Right atrium auricular region (tissue), 2 donors: ENCODE measurements at regions not wholly inside any gene's neighbourhood (a gene's known extent, or its start where the extent isn't known, plus 50 kb on each side); places are given as distances from the start of the nearest gene placed in this dataset.

Source experiments
- DNase-seq: peaks from one replicate; pipeline ENCODE4 v3.0.0-alpha.2; 2019; ENCODE audit warnings: low spot score
- H3K27ac ChIP-seq, 2 donors: fragments of 200-600 bp; sonication (generic); 1 replicate in 1 of 2; 2 replicates in 1 of 2; pipeline ENCODE4 v1.5.1; 2016 to 2019
- H3K27me3 ChIP-seq, 2 donors: fragments of 200-600 bp; sonication (generic); one replicate each; pipeline versions ENCODE4 v1.5.1 to v1.6.0; 2017 to 2019
- H3K36me3 ChIP-seq: fragments of 200-600 bp; sonication (generic); one replicate; pipeline ENCODE4 v1.5.1; 2016
- H3K4me1 ChIP-seq, 2 donors: fragments of 200-600 bp; sonication (generic); one replicate each; pipeline versions ENCODE4 v1.5.1 to v1.6.0; 2017 to 2019
- H3K4me3 ChIP-seq, 2 donors: fragments of 200-600 bp; sonication (generic); 1 replicate in 1 of 2; 2 replicates in 1 of 2; pipeline ENCODE4 v1.5.1; 2017 to 2019; ENCODE audit warnings: mild to moderate bottlenecking in 1 of 2, moderate library complexity in 1 of 2
- H3K9me3 ChIP-seq, 2 donors: fragments of 200-600 bp; sonication (generic); one replicate each; pipeline ENCODE4 v1.5.1; 2019
- TF ChIP-seq, protein P1 (sequence below), 2 donors: fragments of 200-600 bp; sonication (generic); IDR thresholded peaks; one replicate each; pipeline ENCODE4 v1.5.1; 2019; ENCODE audit warnings: antibody characterized with exemption in 2 of 2

DNA sequence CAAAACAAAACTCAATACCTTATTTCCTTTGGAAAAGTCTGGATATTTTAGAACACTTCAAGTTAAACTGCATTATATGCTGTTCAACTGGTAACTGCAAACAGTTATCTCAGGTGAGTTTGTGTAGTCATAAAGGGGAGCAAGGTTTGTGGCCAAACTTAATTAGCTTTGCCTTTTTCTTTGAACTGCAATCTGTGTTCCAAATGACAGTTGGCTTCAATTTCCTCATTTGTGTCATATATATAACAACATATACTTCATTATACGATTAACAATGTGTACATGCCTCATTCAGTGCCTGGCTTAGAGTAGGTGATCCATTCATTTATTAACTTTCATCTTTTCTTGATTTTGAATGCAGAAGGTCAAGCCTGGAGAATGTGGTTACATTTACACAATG, 55.8 kb downstream of the KCNE4 start:
- Histone ChIP-seq H3K27ac (no peak overlapping the region), H3K4me3 (no peak overlapping the region), H3K4me1 (no peaks in the 10 kb centered on the region), H3K9me3 (no peaks in the 10 kb centered on the region), H3K27me3 (no peaks in the 10 kb centered on the region), H3K36me3 (no peaks in the 10 kb centered on the region)
- no peak for DNase-seq
- TF ChIP-seq, protein P1, sequence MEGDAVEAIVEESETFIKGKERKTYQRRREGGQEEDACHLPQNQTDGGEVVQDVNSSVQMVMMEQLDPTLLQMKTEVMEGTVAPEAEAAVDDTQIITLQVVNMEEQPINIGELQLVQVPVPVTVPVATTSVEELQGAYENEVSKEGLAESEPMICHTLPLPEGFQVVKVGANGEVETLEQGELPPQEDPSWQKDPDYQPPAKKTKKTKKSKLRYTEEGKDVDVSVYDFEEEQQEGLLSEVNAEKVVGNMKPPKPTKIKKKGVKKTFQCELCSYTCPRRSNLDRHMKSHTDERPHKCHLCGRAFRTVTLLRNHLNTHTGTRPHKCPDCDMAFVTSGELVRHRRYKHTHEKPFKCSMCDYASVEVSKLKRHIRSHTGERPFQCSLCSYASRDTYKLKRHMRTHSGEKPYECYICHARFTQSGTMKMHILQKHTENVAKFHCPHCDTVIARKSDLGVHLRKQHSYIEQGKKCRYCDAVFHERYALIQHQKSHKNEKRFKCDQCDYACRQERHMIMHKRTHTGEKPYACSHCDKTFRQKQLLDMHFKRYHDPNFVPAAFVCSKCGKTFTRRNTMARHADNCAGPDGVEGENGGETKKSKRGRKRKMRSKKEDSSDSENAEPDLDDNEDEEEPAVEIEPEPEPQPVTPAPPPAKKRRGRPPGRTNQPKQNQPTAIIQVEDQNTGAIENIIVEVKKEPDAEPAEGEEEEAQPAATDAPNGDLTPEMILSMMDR (IDR thresholded peaks at IDR 0.05): no peak

DNA sequence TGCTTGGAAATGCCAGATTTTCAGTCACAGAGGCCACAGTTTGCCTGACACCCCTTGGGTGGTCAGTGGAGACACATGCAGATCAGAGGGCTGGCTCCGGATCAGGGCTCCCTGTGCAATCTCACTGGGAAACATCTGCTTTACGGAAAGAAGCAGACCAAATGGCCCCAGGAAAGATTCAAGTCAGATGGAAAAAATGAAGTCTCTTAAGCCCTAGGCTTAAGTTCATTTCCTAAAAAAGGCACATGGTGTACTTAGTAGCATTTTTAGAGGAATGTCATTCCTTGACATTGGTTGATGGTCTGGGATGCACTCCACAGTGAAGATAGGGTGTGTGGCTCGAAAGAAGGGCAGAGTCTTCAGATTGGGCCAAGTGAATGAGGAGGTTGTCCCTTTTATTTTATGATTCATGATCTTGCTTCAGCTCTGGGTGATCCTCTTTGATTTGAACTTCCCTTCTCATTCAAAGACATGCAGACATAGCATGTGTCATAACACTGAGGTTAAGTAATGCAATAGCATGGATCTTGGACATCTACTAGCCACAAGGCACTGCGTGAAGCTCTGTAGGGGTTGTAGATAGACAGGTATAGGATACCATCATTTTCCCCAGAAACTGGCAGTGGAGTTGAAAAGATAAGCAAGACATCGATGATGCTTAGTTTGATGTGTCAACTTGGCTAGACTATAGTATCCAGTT, 56.5 kb downstream of the KCNE4 start:
- Histone ChIP-seq H3K27ac (no peak overlapping the region), H3K9me3 (no peaks in the 10 kb centered on the region), H3K4me3 (no peak overlapping the region), H3K27me3 (no peaks in the 10 kb centered on the region), H3K36me3 (no peaks in the 10 kb centered on the region), H3K4me1 (no peaks in the 10 kb centered on the region)
- no peak for DNase-seq
- TF ChIP-seq, protein P1 (IDR thresholded peaks at IDR 0.05): no peak

DNA sequence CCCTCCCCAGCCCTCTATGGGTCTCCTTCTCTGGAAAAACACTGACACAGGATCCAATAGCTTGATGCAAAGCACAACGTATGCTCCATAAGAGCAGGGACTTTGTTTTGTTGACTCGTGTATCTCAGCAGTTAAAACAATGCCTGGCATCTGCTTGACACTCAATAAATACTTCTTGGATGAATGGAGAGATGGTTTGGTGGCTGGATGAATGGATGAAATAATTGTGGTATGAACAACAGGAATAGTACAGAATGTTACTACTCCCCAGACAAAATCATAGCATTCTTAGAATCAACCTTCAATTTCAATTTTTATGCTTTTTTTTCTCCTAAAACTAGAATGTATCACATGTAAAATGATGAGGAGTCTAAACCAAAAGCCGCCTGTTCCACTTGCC, 57.4 kb downstream of the KCNE4 start:
- no peaks in the 10 kb centered on the region for H3K4me1 ChIP-seq
- no peak for DNase-seq
- TF ChIP-seq, protein P1 (IDR thresholded peaks at IDR 0.05): no peak
- no peak overlapping the region for H3K4me3 ChIP-seq
- no peaks in the 10 kb centered on the region for H3K36me3 ChIP-seq
- H3K27ac ChIP-seq: no peak overlapping the region
- no peaks in the 10 kb centered on the region for H3K9me3 ChIP-seq
- no peaks in the 10 kb centered on the region for H3K27me3 ChIP-seq

DNA sequence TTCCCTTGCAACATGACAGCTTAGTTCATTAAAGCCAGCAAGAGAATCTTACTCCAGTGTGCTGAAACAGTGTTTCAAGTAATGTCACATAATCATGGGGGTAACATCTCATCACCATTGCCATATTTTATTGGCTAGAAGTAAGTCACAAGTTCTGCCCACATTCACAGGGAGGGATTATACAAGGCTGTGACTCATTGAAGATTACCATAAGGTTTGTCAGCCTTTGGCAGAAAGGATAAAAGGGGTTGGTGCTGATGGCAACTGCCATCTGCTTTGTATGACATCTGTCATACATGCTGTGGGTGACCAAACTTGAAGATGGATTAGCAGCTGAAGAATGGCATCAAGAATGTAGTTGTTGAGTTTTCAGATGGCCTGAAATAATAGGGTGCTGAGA, 61.2 kb downstream of the KCNE4 start:
- TF ChIP-seq, protein P1 (IDR thresholded peaks at IDR 0.05): no peak
- no peaks in the 10 kb centered on the region for H3K4me1 ChIP-seq
- no peak overlapping the region for H3K27ac ChIP-seq
- H3K36me3 ChIP-seq: no peaks in the 10 kb centered on the region
- no peaks in the 10 kb centered on the region for H3K27me3 ChIP-seq
- no peak overlapping the region for H3K4me3 ChIP-seq
- no peak for DNase-seq
- no peaks in the 10 kb centered on the region for H3K9me3 ChIP-seq

DNA sequence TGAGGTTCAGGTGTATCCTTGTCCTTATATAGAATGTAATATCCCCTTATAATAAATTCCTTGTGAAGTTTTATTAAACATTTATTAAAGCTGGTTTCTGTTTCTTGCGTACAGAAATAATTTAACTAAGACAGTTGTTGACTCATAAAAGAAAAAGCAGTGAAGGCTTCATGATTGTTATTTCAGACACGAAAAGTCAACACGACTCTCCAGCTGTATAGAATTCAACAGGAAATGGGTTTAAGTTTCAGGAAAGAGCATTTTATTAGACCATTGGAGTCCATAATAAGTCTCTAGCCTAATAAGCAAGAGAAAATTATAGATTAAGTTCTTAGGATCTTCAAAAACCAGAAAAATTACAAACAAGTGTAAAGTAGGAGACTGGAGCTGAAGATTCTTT, 62.2 kb downstream of the KCNE4 start:
- Histone ChIP-seq H3K27ac (no peak overlapping the region), H3K27me3 (no peaks in the 10 kb centered on the region), H3K36me3 (no peaks in the 10 kb centered on the region), H3K4me3 (no peak overlapping the region), H3K9me3 (no peaks in the 10 kb centered on the region), H3K4me1 (no peaks in the 10 kb centered on the region)
- no peak for DNase-seq
- TF ChIP-seq, protein P1 (IDR thresholded peaks at IDR 0.05): no peak

DNA sequence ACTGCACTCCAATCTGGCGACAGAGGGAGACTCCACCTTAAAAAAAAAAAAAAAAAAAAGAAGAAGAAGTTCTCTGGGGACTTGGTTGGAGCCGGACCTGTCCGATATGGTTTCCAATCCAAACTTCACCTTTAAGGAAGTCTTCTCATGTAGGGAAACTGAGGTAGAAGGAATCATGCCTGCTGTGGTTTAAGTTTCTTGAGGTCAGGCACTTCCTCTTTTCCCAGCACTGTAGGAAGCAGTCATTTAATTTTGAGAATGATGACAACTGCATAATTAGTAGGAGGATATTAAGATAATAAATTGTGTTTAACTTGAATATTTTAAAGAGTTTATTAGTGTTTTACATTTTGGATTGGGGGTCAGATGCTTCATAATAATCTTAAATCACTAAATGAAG, 62.9 kb downstream of the KCNE4 start:
- TF ChIP-seq, protein P1 (IDR thresholded peaks at IDR 0.05): no peak
- no peak overlapping the region for H3K27ac ChIP-seq
- H3K4me3 ChIP-seq: no peak overlapping the region
- H3K9me3 ChIP-seq: no peaks in the 10 kb centered on the region
- no peaks in the 10 kb centered on the region for H3K27me3 ChIP-seq
- no peaks in the 10 kb centered on the region for H3K36me3 ChIP-seq
- no peak for DNase-seq
- H3K4me1 ChIP-seq: no peaks in the 10 kb centered on the region
